KBM-7 (cell line): ENCODE measurements at regions not wholly inside any gene's neighbourhood (a gene's known extent, or its start where the extent isn't known, plus 50 kb on each side); places are given as distances from the start of the nearest gene placed in this dataset.

Source experiments
- DNase-seq: peaks from one replicate; pipeline ENCODE4 v3.0.0-alpha.2; 2015
- in situ Hi-C: fragments of 300-500 bp; cut with MboI; formaldehyde crosslinking; loops from 2 replicates; pipeline ENCODE4 v1.14.3; 2020; ENCODE audit warnings: low sequenced_read_pairs, low pct_unique_long_range_greater_than_20kb, mixed read lengths

DNA sequence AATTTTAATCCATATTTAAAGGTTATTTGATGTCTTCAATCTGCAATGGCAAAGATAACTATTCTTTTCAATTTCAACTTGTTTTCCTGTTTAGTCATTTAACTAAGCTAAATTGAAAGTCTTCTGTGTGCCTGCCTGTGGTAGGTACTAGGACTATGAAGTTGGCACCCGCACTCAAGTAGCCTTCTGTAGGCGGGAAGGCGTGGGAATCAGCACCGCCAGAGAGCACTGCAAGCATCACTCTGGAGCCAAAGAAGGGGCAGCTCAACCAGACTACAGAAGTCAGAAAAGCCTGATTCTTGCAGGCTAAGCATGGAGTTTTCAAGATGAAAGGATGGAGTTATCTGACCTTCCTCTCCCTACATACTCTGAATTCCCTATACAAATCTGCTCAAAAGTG, 269.0 kb upstream of the PHF14 start:
- in situ Hi-C loops: no loop called here
- no peak for DNase-seq

- in situ Hi-C loops: no loop called here
- no peak for DNase-seq
Measured at GRCh38 chr7:10706875-10707493, 266.7 kb upstream of the PHF14 start.

DNA sequence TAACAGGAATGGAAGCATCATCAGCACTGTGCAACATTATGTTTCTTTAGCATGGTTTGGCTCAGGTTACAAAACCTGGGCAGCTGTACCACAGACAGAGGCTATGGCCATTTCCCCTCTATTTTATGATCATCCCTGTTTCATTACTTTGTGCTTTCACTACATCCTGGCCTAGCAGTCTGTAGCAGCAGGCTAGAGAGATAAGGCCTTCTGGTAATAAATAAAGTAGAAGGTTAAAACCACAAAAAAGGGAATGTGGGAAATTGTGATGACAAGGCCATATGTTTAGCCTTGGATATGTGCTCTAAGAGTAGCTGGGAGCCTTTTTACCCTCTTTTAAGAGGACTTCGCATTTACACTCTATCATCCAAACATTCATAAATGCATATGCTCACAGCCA, 266.2 kb upstream of the PHF14 start:
- in situ Hi-C loops: no loop called here

GRCh38 chr7:10708447-10708846, 265.2 kb upstream of the PHF14 start:
- in situ Hi-C loops: no loop called here
- peak; percentile 3 for DNase-seq

More for the DNA sequence above, 266.2 kb upstream of the PHF14 start:
- DNase-seq: peak; percentile 24

- no peak for DNase-seq
- in situ Hi-C loops: no loop called here
Measured at GRCh38 chr7:10718768-10719167, 254.9 kb upstream of the PHF14 start.

GRCh38 chr7:10720042-10720441, 253.6 kb upstream of the PHF14 start:
- DNase-seq: no peak
- in situ Hi-C loops: no loop called here

DNA sequence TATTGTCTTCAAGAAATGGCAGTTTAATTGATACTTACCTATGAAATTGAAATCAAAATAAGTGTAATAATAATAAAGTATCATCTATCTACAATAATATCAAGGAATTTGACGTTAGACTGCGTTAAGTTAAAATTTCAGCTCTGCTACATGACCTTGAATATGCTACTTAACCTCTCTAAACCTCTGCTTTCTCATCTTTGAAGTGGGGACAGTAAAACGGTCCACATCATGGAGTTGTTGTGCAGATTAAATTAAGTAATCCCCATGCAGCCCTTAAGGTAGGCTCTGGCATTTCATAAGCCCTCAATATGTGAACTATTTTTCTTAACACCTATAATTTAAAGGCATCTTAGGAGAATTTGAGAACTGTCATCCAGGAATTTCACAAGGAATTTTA, 252.4 kb upstream of the PHF14 start:
- in situ Hi-C loops: no loop called here
- no peak for DNase-seq

- in situ Hi-C loops: no loop called here
- no peak for DNase-seq
Measured at GRCh38 chr7:10723832-10724231, 249.8 kb upstream of the PHF14 start.

DNA sequence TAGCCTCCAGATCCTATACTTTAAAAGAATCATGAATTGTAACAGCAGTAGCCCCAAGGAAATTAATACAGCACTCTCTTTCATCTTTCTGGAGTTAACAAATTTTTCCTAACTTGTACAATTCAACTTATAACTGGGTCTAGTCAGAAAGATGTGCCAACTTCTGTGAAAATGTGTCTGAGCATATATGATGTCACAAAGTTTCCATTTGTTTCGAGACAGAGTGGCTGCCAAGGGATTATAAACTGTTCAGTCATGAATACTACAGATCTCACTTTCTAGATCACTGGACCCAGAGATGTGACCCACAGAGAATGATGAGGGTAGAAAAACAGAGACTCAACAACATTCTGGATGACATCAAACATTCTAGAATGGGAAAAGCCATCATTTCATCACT, 249.2 kb upstream of the PHF14 start:
- in situ Hi-C loops: no loop called here
- DNase-seq: no peak

- in situ Hi-C loops: no loop called here
- DNase-seq: no peak
Measured at GRCh38 chr7:10727636-10728035, 246.0 kb upstream of the PHF14 start.

DNA sequence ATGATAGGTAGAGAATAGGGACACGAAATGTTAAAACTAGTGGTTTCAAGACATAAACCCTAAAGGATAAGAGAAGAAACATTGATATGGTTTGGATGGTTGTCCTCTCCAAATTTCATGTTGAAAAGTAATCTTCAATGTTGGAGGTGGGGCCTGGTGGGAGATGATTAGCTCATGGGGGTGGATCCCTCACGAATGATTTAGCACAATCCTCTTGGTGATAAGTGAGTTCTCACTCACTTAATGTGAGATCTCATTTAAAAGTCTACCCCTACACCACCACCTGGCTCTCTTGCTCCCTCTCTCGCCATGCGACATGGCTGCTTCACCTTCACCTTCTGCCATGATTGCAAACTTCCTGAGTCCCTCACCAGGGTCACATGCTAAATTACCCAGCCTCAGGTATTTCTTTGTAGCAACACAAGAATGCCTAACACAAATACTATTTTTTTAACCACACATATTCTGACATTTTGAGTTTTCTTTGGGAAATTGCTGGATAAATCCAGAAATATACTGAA, 242.4 kb upstream of the PHF14 start:
- DNase-seq: no peak
- in situ Hi-C loops: no loop called here

GRCh38 chr7:10733747-10734146, 239.9 kb upstream of the PHF14 start:
- DNase-seq: no peak

DNA sequence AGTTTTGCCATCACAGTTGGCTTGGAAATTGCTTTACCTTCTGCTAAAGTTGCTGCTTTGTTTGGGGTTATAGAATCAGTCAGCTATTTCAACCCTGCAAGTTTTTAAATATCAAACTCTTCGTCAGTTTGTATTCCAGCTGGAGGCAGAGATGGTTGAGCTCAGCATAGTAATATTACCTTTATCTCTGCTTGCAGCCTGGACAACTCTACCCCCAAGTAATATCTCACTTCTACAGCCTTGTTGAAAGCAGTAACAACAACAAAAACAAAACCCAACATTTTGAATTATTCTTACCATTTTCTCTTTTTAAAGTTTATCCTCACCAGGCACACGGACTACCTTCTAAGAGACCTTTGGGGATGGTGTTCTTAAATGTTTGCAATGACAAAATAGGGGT, 239.1 kb upstream of the PHF14 start:
- in situ Hi-C loops: no loop called here

More at GRCh38 chr7:10733747-10734146, 239.9 kb upstream of the PHF14 start:
- in situ Hi-C loops: no loop called here

GRCh38 chr7:10739401-10739800, 234.3 kb upstream of the PHF14 start:
- DNase-seq: no peak
- in situ Hi-C loops: no loop called here

More for the DNA sequence above, 239.1 kb upstream of the PHF14 start:
- DNase-seq: no peak

- no peak for DNase-seq
- in situ Hi-C loops: no loop called here
Measured at GRCh38 chr7:10740805-10741204, 232.9 kb upstream of the PHF14 start.

DNA sequence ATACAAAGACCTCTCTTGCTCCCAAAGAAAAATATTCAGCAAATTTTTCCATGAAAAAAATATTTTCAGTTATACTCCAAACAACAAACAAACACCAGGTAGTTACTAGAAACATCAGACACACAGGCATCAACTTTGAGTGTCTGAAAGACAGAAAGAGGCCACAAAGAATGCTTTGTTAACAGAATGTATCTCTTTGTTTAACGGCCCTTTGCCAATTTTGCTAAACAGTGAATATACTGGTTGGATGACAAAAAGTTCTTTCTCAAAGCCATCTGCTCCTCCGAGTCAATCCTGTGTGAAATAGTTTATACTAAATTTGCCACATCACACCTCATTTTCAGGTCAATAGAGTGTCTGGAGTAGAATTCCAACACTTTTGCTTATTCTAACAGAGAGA, 216.7 kb upstream of the PHF14 start:
- in situ Hi-C loops: no loop called here
- DNase-seq: no peak

DNA sequence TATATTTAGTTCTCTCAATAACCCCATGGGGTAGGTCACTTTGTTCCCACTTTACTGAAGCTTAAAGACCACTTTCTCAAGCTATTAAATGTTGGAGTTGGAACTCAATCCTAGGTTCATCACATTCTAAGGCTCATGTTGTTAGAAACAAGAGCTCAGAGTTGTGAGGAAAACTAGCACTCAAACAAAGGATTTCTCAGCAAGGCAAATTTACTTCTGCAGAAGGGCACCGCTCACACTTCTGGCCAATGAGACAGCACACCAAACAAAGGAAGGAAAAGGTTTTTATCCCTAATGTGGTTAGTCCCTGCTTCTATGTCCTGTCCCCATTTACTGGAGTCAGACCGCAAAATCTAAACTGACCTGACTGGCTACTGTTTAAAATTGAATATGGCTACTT, 214.6 kb upstream of the PHF14 start:
- in situ Hi-C loops: no loop called here
- DNase-seq: no peak

- DNase-seq: no peak
- in situ Hi-C loops: no loop called here
Measured at GRCh38 chr7:10767771-10768170, 205.9 kb upstream of the PHF14 start.

DNA sequence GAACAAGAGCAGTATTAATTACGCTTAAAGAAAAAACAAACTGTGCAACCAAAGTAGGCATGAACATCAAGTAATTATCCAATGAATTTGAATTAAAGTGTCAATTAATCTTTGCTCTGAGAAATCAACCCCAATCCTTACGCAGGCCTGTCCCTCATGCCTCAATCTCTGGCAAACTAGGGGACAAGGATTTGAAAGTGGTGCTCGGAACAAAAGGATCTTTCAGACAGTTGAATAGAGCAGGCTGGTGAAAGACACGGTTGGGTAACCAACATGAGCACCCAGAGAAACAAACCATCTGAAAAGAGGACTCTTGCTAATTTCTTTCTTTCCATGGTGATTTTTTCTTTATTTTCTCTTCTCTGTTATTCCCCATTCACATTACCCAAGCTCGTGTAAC, 203.5 kb upstream of the PHF14 start:
- in situ Hi-C loops: no loop called here

GRCh38 chr7:10773430-10773829, 200.2 kb upstream of the PHF14 start:
- DNase-seq: no peak
- in situ Hi-C loops: no loop called here

More for the DNA sequence above, 203.5 kb upstream of the PHF14 start:
- no peak for DNase-seq
